ENCODE measurements at regions not wholly inside any gene's neighbourhood (a gene's known extent, or its start where the extent isn't known, plus 50 kb on each side); places are given as distances from the start of the nearest gene placed in this dataset.
A peak's percentile ranks its signal among the peaks of the same experiment; 100 is the strongest.
"Not testable (repeated sequence)": the region's sequence is repeated elsewhere in the genome, so short reads cannot be mapped to it uniquely, and the experiment has no call there.

- no peak for DNase-seq
Observed at GRCh38 chr5:23223846-23224245, 283.6 kb upstream of the PRDM9 start.

GRCh38 chr5:23221831-23222230, 285.6 kb upstream of the PRDM9 start:
- no peak for DNase-seq

GRCh38 chr5:23217159-23217558, 290.2 kb upstream of the PRDM9 start:
- no peak for DNase-seq

GRCh38 chr5:23216345-23216744, 291.1 kb upstream of the PRDM9 start:
- DNase-seq = no peak

- DNase-seq = peak; percentile 27
Observed at GRCh38 chr5:23208959-23209431, 298.4 kb upstream of the PRDM9 start.

- no peak for DNase-seq
Observed at GRCh38 chr5:23204111-23204510, 303.3 kb upstream of the PRDM9 start.

- no peak for DNase-seq
Observed at GRCh38 chr5:23169660-23170416, 316.7 kb upstream of the CDH12 start.

GRCh38 chr5:23164971-23165370, 311.8 kb upstream of the CDH12 start:
- DNase-seq = no peak

GRCh38 chr5:23158179-23158578, 305.0 kb upstream of the CDH12 start:
- DNase-seq = no peak

- DNase-seq = no peak
Observed at GRCh38 chr5:23157716-23158115, 304.6 kb upstream of the CDH12 start.

GRCh38 chr5:23157169-23157568, 304.0 kb upstream of the CDH12 start:
- no peak for DNase-seq

- DNase-seq = no peak
Observed at GRCh38 chr5:23147625-23148024, 294.5 kb upstream of the CDH12 start.

GRCh38 chr5:23146183-23146582, 293.0 kb upstream of the CDH12 start:
- DNase-seq = no peak

GRCh38 chr5:23139338-23140171, 286.4 kb upstream of the CDH12 start:
- no peak for DNase-seq

- DNase-seq = no peak
Observed at GRCh38 chr5:23136958-23137357, 283.8 kb upstream of the CDH12 start.

GRCh38 chr5:23132231-23132630, 279.1 kb upstream of the CDH12 start:
- no peak for DNase-seq

- no peak for DNase-seq
Observed at GRCh38 chr5:23112237-23112636, 259.1 kb upstream of the CDH12 start.

GRCh38 chr5:23105021-23105420, 251.9 kb upstream of the CDH12 start:
- no peak for DNase-seq

GRCh38 chr5:23103566-23103965, 250.4 kb upstream of the CDH12 start:
- no peak for DNase-seq

GRCh38 chr5:23095418-23095817, 242.3 kb upstream of the CDH12 start:
- not testable (repeated sequence) for DNase-seq

GRCh38 chr5:23089286-23089685, 236.1 kb upstream of the CDH12 start:
- DNase-seq = peak; percentile 37

GRCh38 chr5:23084815-23085214, 231.7 kb upstream of the CDH12 start:
- no peak for DNase-seq

GRCh38 chr5:23072179-23072578, 219.0 kb upstream of the CDH12 start:
- DNase-seq = no peak

- no peak for DNase-seq
Observed at GRCh38 chr5:23071682-23072081, 218.5 kb upstream of the CDH12 start.

Measured in left hindlimb (tissue), 1 donor.